Cardiac fibroblast (primary cell): ENCODE measurements at regions not wholly inside any gene's neighbourhood (a gene's known extent, or its start where the extent isn't known, plus 50 kb on each side); places are given as distances from the start of the nearest gene placed in this dataset.

ENCODE experiments used
- DNase-seq, 2 donors: peaks; one replicate each; pipeline versions ENCODE4 v3.0.0 to v3.0.0-alpha.2; 2010; ENCODE audit warnings: low read depth in 2 of 2
- H3K4me3 ChIP-seq, 2 donors: replicated peaks in 1 of 2; 1 replicate in 1 of 2; 2 replicates in 1 of 2; pipeline ENCODE4 v1.5.1; 2011; ENCODE audit warnings: low read depth in 2 of 2, low read length in 2 of 2, mild to moderate bottlenecking in 2 of 2, moderate library complexity in 1 of 2
- CTCF ChIP-seq: IDR thresholded peaks from one replicate; pipeline ENCODE4 v1.5.1; 2011; ENCODE audit warnings: low read depth, mild to moderate bottlenecking, low read length, inconsistent platforms

- H3K4me3 ChIP-seq = no peak overlapping the region
- no peak for DNase-seq
- TF ChIP-seq CTCF = no peak
Measured at GRCh38 chr3:187448674-187449073, 80.5 kb downstream of the RTP4 start.

GRCh38 chr3:187447737-187448136, 79.6 kb downstream of the RTP4 start:
- no peak overlapping the region for H3K4me3 ChIP-seq
- no peak for TF ChIP-seq CTCF
- DNase-seq = no peak

- no peak for DNase-seq
- no peak for TF ChIP-seq CTCF
- no peak overlapping the region for H3K4me3 ChIP-seq
Measured at GRCh38 chr3:187445356-187445755, 77.2 kb downstream of the RTP4 start.

- no peak overlapping the region for H3K4me3 ChIP-seq
- DNase-seq = no peak
Measured at GRCh38 chr3:187434524-187434923, 66.3 kb downstream of the RTP4 start.

GRCh38 chr3:187430576-187430975, 62.4 kb downstream of the RTP4 start:
- no peak for DNase-seq
- TF ChIP-seq CTCF = no peak
- H3K4me3 ChIP-seq = no peak overlapping the region

More at GRCh38 chr3:187434524-187434923, 66.3 kb downstream of the RTP4 start:
- no peak for TF ChIP-seq CTCF
